ENCODE measurements at regions not wholly inside any gene's neighbourhood (a gene's known extent, or its start where the extent isn't known, plus 50 kb on each side); places are given as distances from the start of the nearest gene placed in this dataset.

DNA sequence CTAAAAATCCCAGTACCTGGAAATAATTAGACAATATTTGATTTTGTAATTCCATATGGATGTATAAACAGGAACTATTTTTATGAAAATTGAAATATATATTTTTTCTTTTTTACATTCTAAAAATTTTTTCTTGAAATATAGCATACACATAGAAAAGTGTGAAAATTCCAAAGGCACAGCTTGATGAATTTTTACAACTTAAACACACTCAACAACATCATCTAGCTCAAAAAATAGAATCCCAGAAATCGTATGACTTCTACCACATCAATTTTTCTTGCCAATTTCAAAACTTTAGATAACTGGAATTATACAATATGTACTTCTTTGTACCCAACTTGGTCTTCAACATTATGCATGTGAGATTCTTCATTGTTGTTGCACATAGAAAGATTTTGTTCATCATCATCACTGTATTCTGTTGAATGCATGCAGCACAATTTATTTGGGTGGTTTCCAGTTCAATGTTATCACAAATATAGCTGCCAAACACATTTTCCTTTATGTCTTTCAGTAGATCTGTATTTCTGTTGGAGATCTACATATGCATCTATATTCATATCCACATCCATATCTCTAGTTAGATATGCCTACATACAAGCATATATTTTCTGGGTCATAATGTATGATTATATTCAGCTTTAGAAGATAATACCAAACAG, 340.7 kb upstream of the SLIT2 start:
- DNase-seq (ENCODE audit: low read depth in 3 of 3) = no peak

DNA sequence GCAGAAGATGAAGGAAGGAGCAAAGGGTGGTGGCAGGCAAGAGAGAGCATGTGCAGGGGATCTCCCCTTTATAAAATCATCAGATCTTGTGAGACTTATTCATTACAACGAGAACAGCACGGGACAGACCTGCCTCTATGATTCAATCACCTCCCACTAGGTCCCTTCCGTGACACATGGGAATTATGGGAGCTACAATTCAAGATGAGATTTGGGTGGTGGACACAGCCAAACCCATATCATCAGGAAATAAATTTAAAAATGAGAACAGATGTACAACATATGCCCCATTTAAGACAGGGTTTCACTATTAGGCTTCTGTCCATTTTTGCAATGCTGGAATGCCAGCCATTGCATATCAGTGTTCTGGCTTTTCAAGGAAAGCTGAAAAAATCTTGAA, 346.7 kb upstream of the SLIT2 start:
- DNase-seq (ENCODE audit: low read depth in 3 of 3) = no peak

DNA sequence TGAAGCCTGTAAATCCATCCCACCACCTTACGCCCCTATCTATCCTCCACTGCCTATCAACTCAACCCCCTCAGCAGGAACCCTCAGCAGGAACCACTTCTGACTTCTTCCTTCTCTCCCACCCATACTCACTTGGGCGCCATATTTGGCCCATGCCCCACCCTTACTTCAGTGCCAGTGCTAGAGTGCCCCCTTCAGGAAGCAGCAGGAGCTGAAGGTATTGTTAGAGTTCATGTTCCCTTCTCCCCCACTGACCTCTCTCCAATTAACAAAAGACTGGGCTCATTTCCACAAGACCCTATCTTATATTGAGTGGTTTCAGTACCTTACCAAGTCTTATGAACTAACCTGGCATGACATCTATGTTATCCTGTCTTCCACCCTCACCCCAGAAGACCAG, 363.1 kb upstream of the SLIT2 start:
- DNase-seq (ENCODE audit: low read depth in 3 of 3) = no peak

DNA sequence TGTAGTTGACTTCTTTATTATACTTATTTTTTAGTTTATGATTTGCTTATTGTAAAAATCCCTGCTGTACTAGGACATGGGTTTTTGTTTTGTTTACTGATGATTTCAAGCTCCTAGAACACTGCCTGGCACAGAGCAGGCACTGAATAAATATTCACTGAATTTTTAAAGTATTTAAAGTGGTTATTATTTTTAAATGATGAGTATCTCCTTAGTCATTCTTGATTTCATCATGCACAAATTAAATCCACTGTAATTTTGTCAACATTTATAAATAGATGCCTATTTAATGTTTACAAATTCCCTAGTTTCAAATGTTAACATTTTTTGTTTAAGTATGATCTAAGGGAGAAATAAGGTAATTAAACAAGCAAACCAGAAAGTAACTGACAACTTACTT, 367.9 kb upstream of the SLIT2 start:
- no peak for DNase-seq (ENCODE audit: low read depth in 3 of 3)

DNA sequence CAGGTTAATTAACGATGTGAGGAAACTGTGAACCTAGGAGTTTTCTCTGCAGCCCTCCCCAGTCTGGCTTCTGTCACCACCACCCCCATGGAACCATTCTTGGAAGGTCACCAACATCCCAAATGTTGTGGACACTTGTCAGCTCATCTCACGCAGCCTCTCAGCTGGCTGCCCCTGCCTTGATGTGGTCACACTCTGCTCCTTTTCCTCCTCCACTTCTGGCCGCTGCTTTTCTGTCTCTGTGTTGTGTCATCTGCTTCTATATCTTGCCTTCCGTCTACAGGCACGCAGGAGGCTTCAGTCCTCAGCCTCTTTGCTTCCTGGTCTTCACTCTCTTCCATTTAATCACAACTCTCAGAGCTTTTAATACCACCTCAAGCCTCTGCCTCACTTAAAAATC, 371.5 kb upstream of the SLIT2 start:
- no peak for DNase-seq (ENCODE audit: low read depth in 3 of 3)

DNA sequence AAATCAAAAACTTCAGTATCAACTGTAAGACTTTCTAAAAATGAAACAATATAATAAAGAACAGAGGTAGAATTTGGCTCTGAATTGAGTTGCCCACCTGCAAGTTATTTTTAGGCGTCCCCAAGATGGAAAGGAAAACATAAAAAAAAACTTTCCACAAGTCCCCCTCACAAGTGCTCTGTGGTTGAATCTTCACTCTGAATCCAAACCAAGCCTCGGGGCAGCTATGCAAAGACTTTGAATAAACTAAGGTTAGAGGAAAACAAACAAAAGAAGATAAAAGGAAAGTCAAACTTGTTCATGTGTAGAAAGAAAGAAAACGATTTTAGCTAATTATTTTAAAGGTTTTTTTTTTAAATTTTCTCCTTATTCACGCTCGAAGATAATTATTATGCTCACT, 372.4 kb upstream of the SLIT2 start:
- DNase-seq (ENCODE audit: low read depth in 3 of 3) = no peak

DNA sequence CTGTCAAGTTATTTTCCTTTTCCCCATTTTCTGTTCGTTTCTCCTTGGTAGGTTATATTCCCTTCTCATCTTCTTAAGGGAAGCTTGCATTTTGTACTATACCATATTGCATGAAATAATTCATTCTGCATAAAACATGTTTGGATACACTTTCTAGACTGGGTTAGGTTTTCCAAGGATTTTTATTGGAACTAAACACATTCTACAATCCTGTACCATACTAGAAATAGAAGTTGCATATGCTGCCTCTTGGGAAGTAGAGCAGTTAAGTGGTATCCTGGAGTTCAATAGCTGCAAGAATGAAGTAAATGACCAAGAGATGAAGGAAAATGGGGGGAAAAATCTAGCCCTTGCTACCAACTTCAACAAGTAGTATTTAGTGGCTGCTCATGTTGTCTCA, 393.7 kb upstream of the SLIT2 start:
- no peak for DNase-seq (ENCODE audit: low read depth in 3 of 3)

DNA sequence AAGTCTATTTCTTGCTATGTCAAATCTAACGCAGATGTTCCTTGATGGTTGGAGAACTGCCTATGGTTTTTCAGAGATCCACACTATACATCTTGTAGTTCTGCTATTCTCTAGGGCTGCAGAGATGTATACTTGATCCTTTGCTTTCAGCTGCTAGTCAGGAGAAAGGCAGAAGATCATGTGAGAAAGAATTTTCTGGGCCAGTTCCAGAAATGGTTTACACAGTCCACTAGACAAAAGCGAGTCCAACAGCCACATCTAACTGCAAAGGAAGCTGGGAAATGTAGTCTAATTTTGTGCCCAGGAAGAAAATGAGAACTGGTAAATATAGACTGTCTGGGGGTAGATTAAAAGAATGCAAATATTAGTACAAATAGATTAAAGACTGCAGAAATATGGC, 394.3 kb upstream of the SLIT2 start:
- DNase-seq (ENCODE audit: low read depth in 3 of 3) = no peak

DNA sequence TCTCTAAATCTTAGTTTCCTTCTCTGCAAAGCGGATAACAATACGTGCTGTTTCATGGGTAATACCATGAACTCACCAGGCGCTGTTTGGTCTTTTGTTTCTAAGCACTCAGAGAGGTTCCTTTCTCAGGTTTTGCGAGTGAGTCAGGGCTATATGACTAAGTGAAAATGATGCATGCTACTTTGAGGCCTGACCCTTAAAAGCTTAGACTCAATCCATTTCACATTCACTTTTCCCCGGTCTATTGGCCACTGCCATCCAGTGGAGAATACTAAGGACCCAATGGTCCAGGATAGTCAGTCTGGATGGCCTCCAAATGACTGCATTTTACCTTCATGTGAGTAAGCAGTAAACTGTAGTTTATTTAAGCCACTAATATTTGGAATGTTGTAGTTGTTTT, 400.8 kb upstream of the SLIT2 start:
- DNase-seq (ENCODE audit: low read depth in 3 of 3) = no peak

DNA sequence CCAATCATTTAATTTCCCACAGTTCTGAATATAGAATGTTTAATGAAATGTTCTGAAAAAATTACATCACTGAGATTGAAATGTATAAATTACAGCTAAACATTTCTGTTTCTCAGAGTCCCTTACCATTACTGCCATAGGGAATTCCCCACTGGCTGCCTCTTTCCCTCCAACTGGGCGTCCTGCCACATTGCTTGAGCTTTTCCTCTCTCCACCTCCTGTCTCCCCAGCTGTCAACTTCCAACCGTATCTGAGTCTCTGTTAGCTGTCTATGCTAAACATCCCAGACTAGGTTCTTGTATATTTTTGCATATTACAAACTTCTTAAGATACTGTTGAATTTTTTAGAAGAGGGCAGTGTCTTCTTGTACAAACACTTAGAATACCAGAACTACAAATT, 407.3 kb upstream of the SLIT2 start:
- no peak for DNase-seq (ENCODE audit: low read depth in 3 of 3)

DNA sequence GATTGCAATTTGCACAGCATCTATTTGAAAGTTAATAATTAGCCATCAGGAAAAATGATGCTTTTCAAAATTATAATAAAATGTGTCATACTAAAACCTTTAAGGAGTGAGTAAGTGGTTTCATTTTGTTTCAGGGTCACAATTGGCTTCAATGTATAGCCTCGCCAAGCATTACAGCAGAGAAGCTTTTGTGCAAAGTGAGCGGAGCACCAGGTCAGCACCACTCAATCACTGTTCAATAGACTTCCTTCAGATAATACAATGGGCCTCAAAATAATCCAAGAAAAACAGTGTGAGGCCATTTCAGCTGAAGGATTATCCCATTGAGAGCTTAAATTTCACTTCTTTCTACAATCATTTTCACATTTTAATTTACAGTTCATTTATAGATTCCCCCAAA, 409.2 kb upstream of the SLIT2 start:
- no peak for DNase-seq (ENCODE audit: low read depth in 3 of 3)

DNA sequence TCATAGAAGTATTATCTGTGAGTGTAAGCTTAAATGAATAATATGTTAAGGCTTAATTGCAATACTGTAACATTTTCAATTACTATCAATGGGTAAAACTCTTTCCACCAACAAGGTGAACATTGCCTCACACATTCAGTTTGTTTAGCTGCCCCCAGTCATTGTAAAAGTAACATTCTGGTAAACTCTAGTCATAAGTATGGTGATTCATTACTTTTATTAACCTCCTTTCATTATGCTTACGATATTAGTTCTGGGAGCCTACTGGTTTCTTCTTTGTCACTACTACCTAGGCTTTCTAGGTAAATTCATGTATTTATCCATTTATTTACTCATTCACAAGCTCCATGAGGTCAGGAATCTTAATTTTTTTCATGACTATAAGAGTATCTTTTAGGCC, 412.8 kb upstream of the SLIT2 start:
- DNase-seq (ENCODE audit: low read depth in 3 of 3) = no peak

DNA sequence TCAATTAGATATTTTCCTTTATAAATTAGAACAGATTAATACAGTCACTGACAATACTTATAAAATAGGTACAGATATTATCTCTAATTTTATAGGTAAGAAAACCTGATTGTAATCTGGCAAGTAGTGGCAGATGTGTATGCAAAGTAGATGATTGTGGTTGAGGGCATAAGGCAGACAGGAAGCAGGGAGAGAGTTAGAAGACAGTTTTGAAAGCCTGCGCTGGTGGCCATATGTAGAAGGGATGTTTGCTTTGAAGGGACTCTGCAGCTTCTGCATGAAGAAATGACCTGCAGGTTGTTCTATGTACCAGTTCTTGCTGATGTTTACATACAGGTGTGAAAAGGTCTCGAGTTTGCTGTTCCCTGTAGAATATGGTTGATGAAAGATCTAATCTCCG, 416.3 kb upstream of the SLIT2 start:
- no peak for DNase-seq (ENCODE audit: low read depth in 3 of 3)

DNA sequence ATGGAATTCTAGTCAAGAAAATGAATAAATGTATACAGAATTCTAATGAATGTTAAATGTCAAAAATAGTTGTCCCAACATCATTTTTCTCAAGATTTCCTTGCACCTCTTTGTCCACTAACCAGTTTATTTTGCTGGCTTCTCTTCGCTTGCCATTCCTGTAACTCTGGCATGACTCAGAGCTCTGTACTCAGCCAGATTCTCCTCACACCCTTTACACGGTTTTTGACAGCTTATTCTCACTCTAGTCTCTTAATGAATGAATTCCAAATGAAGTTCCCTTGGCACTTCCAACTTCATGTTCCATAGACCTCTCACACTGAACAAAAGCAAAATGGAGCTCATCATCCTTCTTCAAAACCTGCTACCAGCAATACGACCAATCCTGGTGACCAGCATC, 419.3 kb upstream of the SLIT2 start:
- no peak for DNase-seq (ENCODE audit: low read depth in 3 of 3)

DNA sequence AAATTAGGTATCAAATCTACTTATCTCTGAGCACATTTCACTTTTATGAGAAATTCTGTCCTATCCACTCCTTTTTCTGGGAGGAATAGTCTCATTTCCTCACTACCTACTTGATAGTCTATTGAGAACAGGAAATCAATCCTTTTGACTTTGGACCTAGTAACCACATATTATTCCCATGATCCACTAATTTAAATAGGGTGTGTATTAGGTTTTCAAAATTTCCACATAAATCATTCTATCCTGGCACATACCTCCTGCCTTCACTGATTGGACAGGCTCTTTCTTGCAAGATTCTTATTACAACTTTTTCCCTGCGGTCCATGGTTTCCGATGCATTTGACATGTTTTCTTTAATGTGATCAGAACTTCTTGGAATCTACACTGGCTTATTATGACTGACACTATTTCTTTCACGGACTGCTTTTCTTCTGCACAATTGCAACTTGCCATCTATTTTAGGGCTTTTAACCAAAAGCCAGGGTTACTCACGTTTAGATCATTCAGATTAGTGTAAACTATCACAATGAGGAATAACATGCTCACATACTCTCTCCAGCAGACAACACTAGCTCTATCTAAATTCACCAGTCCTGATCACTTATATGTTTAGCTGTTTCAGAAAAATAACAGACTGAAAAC, 419.9 kb upstream of the SLIT2 start:
- no peak for DNase-seq (ENCODE audit: low read depth in 3 of 3)

DNA sequence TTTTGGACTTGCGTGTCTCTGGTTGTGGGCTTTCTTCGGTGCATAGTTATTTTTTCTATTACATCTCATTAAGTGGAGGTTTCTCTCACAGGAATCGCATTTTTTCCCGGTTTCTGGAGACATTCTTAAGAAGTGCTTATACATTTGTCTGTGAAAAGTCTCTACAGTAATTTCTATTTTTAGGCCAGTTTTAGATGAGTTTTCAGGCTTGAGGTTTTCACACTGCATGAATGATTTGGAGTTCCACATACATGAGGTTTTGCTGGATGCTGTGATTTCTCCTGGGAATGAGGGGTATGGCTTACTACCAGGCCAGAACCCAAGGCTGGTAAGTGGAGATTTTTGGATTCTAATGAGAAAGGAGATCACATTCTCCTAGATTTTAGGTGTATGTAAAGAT, 422.6 kb upstream of the SLIT2 start:
- DNase-seq (ENCODE audit: low read depth in 3 of 3) = no peak

DNA sequence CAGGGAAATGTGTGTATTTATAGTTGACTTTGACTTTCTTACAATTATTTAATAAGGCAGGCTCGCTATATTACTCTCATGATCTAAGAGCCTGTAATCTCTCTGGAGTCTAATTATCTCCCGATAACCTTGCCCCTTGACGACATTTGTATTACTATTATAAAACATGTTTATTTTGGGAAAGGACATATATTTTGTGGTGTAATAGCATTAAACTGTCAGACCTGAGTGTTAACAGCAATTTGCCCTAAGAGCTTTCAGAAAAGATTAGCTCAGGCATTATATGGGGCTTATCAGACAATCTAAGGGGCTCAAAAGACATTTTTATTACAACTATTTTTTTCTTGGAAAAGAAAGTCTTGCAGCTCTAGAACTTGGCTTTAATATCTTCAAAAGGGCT, 427.9 kb upstream of the SLIT2 start:
- DNase-seq (ENCODE audit: low read depth in 3 of 3) = no peak

DNA sequence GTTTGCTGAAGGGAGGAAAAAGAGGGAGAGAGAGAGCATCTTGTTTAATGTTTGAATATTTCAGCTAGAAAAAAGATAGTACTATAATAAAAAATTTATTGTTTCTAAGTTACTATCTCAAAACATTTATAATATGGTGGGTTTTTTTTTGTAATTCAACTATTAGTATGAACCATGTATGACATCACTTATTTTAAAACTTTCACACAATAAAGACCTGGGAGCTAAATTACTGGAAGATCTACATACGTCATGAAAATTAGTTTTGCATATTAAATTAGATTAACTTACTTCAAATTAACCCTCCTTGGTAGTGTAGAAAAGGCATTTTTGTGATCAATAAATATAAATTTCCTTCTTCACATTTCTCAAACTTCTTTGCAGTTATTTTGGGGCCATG, 432.0 kb upstream of the SLIT2 start:
- DNase-seq (ENCODE audit: low read depth in 3 of 3) = no peak

DNA sequence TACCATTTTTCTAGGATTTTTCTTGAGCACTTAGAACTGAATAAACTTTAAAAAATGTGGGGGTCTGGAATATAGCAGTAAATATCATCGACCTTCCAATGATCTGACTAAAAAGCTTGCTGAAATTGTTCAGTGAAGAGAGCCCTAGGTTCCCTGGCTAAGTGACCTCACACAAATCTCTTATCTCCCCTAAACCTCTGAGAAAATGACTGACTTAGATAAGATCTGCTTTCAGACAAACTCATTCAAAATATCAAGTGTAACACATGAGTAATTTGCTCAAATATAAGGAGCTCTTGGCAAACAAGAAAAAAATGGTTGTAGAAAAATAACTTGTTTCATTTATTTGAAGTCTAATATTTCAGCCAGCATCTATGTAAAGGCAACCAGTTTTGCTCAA, 441.7 kb upstream of the SLIT2 start:
- no peak for DNase-seq (ENCODE audit: low read depth in 3 of 3)

DNA sequence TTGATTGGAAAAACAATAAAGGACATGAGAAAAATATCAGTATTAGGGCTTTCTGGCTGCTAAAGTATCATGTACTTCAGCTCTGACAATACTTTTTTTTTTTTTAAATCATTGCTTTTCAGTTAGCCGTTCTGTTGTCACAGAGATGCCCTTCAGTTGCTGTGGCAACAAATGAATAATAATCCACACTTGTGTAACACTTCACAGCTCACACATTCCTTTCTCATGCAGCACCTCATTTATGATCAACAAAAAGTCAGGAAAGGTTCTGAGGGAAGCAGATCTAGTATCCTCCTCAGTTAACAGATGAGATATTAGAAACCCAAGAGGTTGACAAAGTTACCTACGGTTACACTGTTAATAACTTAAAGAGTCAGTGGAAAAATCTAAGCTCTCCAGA, 444.2 kb upstream of the SLIT2 start:
- no peak for DNase-seq (ENCODE audit: low read depth in 3 of 3)

DNA sequence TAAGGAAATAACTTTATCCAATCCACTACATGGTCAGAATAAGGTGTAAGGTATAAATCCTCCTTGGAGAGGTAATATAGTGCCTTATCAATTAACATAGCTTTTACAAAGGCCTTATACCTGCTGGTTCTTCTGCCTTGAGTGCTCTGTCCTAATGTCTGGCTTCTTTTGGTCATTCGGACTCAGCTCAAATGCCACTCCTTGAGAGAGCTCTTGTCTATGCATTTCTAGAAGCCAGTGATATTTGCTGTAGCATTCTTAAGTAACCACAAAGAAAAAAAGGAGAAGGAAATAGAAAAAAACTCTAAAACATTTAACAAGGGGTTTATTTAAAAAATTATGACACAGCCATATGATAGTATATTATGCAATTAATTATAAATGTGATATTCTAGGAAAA, 444.8 kb upstream of the SLIT2 start:
- no peak for DNase-seq (ENCODE audit: low read depth in 3 of 3)

DNA sequence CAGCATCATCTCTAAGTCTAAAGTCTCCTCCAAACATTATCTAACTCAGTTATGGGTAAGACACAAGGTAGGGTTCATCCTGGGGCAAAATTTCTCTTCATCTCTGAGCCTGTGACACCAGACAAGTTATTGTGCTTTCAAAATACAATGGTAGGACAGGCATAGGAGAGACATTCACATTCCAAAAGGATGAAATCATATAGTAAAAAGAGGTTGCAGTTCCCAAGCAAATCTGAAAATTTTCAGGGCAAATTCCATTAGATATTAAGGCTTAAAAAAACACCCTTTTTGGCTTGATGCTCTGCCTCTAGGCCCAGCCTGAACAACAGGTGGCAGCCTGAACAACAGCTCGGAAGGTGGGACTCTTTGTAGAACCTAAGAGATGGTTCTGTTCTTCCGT, 448.3 kb upstream of the SLIT2 start:
- no peak for DNase-seq (ENCODE audit: low read depth in 3 of 3)

DNA sequence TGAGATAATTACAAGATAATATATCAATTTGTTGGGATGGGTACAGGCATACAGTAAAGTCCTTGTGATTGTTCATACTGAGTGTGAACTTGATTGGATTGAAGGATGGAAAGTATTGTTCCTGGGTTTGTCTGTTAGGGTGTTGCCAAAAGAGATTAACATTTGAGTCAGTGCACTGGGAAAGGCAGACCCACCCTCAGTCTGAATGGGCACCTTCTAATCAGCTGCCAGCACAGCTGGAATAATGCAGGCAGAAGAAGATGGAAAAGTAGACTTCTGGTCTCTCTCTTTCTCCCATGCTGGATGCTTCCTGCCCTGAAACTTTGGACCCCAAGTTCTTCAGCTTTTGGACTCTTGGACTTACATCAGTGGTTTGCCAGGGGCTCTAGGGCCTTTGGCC, 457.9 kb upstream of the SLIT2 start:
- DNase-seq (ENCODE audit: low read depth in 3 of 3) = no peak

DNA sequence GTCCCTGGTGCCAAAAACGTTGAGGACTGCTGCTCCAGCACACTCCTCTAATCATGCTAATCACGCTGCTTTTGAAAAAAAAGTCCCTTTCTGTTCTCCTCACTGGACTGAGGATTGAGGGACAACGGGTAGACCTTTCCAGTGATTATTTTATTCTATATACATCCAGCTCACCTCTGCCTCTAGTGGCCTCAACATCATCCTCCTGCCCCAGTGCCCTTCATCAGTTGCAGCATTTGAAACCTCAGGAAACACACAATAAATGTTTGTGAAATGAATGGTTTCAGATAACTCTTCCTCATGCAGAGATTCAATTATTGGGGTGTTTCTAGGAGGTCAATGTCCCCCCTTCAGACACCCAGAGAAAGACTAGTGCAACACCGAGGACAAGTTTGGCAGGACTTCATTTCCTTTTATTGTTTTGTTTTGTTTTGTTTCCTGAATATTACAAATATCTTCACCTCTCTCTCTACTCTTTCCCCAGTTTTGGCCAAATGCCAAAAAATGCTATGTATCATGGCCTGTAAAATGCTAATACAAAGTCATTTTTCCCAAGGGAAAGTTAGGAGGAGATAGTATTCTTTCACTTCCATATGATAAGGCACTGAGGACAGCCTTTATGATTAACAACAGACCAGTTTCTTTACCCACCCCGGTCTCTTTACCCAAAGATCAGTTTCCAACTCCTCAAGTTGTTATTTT, 460.1 kb upstream of the SLIT2 start:
- DNase-seq (ENCODE audit: low read depth in 3 of 3) = no peak

All from stimulated activated CD4-positive, alpha-beta T cell treated with anti-CD3 and anti-CD28 coated beads, TNF-alpha, amount 100 ng/mL, for 48 hours (primary cell).